ENCODE measurements at regions not wholly inside any gene's neighbourhood (a gene's known extent, or its start where the extent isn't known, plus 50 kb on each side); places are given as distances from the start of the nearest gene placed in this dataset.

- no peak for DNase-seq
Measured at GRCh38 chr2:148567716-148568115, 76.8 kb upstream of the EPC2 start.

DNA sequence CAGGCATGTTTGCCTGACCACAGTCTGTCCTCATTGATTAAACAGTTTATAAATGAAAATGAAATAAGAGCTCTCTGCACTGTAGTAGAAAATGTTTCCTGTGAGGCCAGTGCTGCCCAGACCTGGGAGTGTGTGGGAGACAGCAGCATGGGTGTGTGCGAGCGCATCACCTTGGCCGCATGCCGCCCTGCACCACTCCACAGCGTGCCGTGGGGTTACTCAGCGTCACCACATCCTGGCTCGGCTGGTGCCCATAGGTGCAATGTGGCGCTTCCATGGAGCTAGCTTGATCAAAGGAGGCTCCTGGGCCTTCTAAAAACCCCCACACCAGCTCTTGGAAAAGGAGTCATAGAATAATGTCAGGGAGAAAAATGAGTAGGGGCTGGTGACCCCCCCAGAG lies 76.0 kb upstream of the EPC2 start:
- DNase-seq = no peak

GRCh38 chr2:148569221-148569620 lies 75.3 kb upstream of the EPC2 start:
- DNase-seq = no peak

DNA sequence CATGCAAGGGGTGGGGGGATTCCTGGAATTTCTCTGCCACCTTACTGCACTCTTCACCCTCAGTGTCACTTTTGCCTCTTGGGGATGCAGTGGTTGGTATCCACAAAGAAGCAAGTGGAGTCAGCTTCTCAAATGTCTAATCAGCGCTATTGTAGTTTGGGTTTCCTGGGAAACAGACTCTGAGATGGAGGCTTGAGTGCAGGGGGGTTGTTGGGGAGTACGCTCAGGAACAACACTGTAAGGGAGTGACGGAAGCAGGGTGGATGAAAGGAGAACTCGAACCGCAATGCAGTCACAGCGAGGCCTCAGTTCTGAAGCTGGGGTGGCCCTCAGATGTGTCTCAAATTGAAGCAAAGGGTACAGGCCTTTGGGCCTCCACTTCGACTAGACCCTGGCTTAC lies 73.6 kb upstream of the EPC2 start:
- no peak for DNase-seq

DNA sequence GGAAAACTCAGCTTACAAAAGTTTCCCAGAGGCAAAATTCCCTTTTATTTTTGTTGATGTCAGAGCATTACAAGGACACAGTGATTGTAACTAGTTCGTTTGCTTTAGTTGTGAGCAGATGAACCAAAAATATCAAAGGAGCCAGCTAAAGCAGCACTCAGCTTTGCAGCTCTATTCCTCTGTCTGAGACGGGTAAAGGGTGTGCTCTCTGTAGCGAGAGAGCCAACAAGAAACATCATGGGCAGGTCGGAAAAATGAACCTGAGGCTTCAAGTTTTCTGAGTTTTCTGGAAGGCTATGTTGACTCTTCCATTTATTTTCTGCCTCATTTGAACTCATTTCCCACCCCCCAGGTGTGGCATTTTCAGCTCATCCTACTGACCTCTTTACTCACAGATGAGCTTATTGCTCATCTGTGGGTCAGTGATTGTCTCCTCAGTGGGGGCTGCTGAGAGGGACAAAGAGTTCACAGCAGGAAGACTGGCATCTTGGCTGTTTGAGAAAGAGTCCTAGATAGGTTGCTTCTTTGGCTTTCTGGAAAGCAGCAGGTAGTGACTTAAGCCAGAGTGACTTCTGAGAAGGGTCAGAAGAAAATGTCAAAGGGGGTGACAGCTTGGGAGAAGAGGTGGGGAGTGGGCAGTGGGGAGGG lies 66.6 kb upstream of the EPC2 start:
- no peak for DNase-seq

- no peak for DNase-seq
Measured at GRCh38 chr2:148578493-148578884, 66.1 kb upstream of the EPC2 start.

GRCh38 chr2:148582679-148583511 lies 61.7 kb upstream of the EPC2 start:
- DNase-seq = peak; percentile 17

DNA sequence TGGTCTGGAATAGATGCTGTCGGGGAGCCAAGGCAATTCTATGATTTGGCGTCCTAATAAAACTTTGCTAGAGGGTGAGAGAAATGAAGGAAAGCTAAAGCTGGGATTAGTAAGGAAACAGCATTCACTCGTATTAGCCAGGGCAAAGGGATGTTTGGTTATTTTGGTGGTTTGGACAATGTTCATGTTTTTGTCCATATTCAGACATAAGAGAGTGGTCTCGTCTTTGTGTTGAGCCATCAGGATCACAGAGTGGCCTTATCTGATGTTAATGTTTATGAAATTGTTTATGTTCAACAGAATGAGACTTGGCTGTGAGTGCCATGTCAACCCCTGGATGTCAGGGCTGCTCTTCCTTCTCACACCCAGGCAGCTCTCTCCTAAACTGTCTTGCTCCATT lies 58.9 kb upstream of the EPC2 start:
- DNase-seq = no peak

DNA sequence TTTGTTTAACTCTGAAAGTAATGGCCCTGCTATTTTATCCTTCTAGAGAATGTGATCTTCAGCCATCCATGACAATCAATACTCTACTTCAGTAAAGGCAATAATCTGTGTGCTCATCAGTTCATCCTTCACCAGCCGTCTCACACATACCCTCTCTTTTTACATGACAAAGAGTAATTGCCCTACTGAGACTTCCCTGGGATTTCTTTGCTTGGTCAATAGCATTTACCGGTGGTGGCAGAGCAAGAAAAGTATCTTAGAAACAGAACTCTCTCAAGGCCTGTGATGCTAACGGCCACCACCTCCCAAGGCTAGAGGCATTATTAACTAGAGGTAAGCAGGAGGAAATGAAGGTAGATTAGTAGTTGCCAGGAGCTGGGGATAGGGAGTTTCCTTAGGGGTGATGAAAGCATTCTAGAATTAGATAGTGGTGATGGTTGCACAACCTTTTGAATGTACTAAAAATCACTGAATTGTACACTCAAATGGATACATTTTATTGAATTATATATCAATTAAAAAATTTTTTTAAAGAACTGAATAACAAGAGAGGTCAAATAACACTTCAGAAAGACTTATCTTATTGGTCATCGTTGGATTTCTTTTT lies 57.9 kb upstream of the EPC2 start:
- no peak for DNase-seq

DNA sequence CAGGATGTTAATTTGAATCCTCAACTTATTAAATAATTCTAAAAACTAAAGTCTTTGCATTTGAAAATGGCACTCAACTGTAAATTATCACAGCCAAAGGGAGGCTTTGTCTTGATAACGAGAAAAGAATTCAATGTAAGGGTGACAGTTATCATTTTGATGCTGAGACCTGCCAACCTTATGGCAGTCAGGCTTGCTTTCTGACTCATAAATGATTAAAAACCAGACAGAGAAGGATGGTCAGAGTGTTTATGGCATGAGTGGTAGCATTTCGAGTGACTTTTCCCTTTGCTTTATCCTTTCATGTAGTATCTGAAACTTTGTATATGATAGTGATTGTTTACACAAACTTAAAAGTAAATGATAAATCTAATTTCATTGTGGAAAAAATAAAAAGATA lies 53.9 kb upstream of the EPC2 start:
- DNase-seq = no peak

GRCh38 chr2:148592791-148593190 lies 51.8 kb upstream of the EPC2 start:
- no peak for DNase-seq

DNA sequence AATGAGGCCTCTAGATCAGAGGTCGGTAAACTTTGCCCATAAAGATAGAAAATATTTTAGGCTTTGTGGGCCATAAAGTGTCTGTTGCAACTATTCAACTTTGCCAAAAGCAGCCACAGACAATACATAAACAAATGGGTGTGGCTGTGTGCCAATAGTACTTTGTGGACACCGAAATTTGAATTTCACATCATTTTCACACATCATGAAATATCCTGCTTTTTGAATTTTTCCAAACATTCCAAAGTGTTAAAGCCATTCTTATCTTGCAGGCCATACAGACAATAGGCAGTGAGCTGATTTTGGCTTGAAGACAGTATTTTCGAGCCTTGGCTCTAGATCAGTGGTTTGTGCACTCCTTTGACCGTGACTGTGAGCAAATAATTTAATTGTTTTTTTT lies 51.1 kb upstream of the EPC2 start:
- no peak for DNase-seq

GRCh38 chr2:148594216-148594615 lies 50.3 kb upstream of the EPC2 start:
- DNase-seq = no peak

All from fibroblast of upper back skin (primary cell).